KMS-11 (cell line): ENCODE measurements at regions not wholly inside any gene's neighbourhood (a gene's known extent, or its start where the extent isn't known, plus 50 kb on each side); places are given as distances from the start of the nearest gene placed in this dataset.

Experiments used
- H2AFZ ChIP-seq: fragments of 200-600 bp; sonication (generic); 2 replicates; pipeline ENCODE4 v1.6.1; 2016; ENCODE audit warnings: antibody characterized with exemption, mixed run types, low read depth
- H3K27ac ChIP-seq: fragments of 200-600 bp; sonication (generic); 2 replicates; pipeline ENCODE4 v1.6.1; 2016; ENCODE audit warnings: mild to moderate bottlenecking, mixed run types
- H3K27me3 ChIP-seq: fragments of 200-600 bp; sonication (generic); 2 replicates; pipeline ENCODE4 v1.6.1; 2017; ENCODE audit warnings: mild to moderate bottlenecking, low read depth, mixed run types, moderate library complexity; ENCODE audit not compliant: insufficient read depth
- H3K36me3 ChIP-seq: fragments of 200-600 bp; sonication (generic); 2 replicates; pipeline ENCODE4 v1.6.1; 2017; ENCODE audit warnings: mild to moderate bottlenecking, mixed run types; ENCODE audit not compliant: insufficient read depth
- H3K4me1 ChIP-seq: fragments of 200-600 bp; sonication (generic); 2 replicates; pipeline ENCODE4 v1.6.1; 2016; ENCODE audit warnings: mild to moderate bottlenecking, low read depth, mixed run types; ENCODE audit not compliant: poor library complexity, severe bottlenecking
- H3K4me2 ChIP-seq: fragments of 200-600 bp; sonication (generic); 2 replicates; pipeline ENCODE4 v1.7.0; 2016; ENCODE audit warnings: mild to moderate bottlenecking, mixed run types
- H3K4me3 ChIP-seq: fragments of 200-600 bp; sonication (generic); IDR thresholded peaks from 2 replicates; pipeline ENCODE4 v1.6.1; 2017; ENCODE audit warnings: low read depth, low read length, mixed read lengths; ENCODE audit not compliant: insufficient read depth
- H3K79me2 ChIP-seq: fragments of 200-600 bp; sonication (generic); 2 replicates; pipeline ENCODE4 v1.6.1; 2016; ENCODE audit warnings: low read depth, mixed run types; ENCODE audit not compliant: insufficient read depth
- H3K9ac ChIP-seq: fragments of 200-600 bp; sonication (generic); 2 replicates; pipeline ENCODE4 v1.6.1; 2016; ENCODE audit warnings: mild to moderate bottlenecking, mixed run types
- H4K20me1 ChIP-seq: fragments of 200-600 bp; sonication (generic); 2 replicates; pipeline ENCODE4 v1.6.1; 2016; ENCODE audit warnings: mild to moderate bottlenecking, mixed run types; ENCODE audit not compliant: insufficient read depth
- TF ChIP-seq, protein P1 (sequence below): fragments of 200-600 bp; sonication (generic); conservative IDR thresholded peaks from 2 replicates; pipeline ENCODE4 v1.6.1; 2017; ENCODE audit warnings: low read depth, mild to moderate bottlenecking, antibody characterized with exemption, low read length, moderate library complexity, mixed read lengths

DNA sequence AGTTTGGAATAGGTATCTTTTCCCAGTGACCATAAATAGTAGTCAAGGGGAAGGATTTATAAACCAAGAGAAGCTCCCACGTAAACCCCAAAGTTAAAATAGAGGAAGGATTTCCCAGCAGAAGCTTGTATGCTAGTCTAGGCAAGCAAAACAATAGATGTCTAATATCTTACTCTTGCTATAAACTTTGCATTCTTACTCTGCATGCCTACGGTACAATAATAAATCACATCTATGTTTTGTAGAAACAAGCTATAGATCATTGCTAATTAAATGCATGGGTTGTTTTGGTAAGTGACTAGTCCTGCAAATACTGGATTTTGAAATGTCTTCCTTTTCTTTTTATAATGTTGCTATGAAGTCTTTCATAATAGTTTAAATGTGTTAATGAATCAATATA is 585.5 kb downstream of the INHBA start:
- H4K20me1 ChIP-seq = no peaks in the 10 kb centered on the region
- H3K27ac ChIP-seq = no peak overlapping the region
- H3K79me2 ChIP-seq = no peaks in the 10 kb centered on the region
- H3K36me3 ChIP-seq = no peaks in the 10 kb centered on the region
- H3K4me2 ChIP-seq = no peak overlapping the region
- TF ChIP-seq, protein P1, sequence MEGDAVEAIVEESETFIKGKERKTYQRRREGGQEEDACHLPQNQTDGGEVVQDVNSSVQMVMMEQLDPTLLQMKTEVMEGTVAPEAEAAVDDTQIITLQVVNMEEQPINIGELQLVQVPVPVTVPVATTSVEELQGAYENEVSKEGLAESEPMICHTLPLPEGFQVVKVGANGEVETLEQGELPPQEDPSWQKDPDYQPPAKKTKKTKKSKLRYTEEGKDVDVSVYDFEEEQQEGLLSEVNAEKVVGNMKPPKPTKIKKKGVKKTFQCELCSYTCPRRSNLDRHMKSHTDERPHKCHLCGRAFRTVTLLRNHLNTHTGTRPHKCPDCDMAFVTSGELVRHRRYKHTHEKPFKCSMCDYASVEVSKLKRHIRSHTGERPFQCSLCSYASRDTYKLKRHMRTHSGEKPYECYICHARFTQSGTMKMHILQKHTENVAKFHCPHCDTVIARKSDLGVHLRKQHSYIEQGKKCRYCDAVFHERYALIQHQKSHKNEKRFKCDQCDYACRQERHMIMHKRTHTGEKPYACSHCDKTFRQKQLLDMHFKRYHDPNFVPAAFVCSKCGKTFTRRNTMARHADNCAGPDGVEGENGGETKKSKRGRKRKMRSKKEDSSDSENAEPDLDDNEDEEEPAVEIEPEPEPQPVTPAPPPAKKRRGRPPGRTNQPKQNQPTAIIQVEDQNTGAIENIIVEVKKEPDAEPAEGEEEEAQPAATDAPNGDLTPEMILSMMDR = no peak
- H3K4me1 ChIP-seq = no peaks in the 10 kb centered on the region
- H2AFZ ChIP-seq = no peak overlapping the region
- H3K4me3 ChIP-seq = no peak overlapping the region
- H3K9ac ChIP-seq = no peak overlapping the region
- no peaks in the 10 kb centered on the region for H3K27me3 ChIP-seq

DNA sequence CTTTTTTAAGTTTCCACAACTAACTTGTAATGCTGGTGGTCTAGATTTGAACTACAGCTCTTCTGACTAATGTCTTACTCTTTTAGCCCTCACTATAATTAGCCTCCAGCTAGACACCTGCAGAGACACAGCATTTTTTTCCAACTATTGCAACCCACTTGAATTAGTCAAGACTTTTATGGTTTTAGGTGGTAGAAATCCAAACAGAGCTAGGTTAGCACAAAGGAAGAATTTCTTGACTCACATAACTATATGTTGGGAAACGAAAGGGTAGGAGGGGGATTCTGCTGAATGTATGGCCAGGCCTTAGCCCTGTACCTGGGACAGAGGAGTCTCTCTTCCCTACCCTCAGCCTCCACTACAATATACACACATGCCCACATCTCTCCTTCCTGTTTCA is 586.1 kb downstream of the INHBA start:
- no peak overlapping the region for H2AFZ ChIP-seq
- TF ChIP-seq, protein P1 = no peak
- H3K79me2 ChIP-seq = no peaks in the 10 kb centered on the region
- H3K27ac ChIP-seq = no peak overlapping the region
- no peaks in the 10 kb centered on the region for H3K27me3 ChIP-seq
- no peak overlapping the region for H3K9ac ChIP-seq
- H3K36me3 ChIP-seq = no peaks in the 10 kb centered on the region
- no peak overlapping the region for H3K4me3 ChIP-seq
- H3K4me1 ChIP-seq = no peaks in the 10 kb centered on the region
- no peaks in the 10 kb centered on the region for H4K20me1 ChIP-seq
- no peak overlapping the region for H3K4me2 ChIP-seq

DNA sequence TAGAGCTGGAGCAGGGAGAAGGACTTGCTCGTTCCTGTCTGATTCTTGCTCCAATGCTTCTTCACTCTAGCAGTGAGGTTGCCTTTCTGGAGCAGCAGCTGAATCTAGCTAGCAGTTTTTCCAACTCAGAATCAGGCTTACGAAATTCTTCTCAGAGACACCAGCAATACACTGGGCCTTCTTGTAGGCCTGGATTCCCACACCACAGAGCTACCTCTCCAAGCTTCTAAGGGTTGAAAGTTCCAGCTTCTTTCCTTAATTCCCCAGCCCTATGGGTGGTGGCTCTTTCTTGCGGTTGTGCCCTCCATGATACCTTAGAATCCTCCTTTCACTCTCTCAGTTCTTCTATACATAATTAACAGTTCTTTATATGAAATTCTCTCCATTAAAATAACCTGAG is 586.6 kb downstream of the INHBA start:
- Histone ChIP-seq H3K4me1 (no peaks in the 10 kb centered on the region), H3K27me3 (no peaks in the 10 kb centered on the region), H3K36me3 (no peaks in the 10 kb centered on the region), H2AFZ (no peak overlapping the region), H3K4me2 (no peak overlapping the region), H4K20me1 (no peaks in the 10 kb centered on the region), H3K4me3 (no peak overlapping the region), H3K9ac (no peak overlapping the region), H3K27ac (no peak overlapping the region), H3K79me2 (no peaks in the 10 kb centered on the region)
- TF ChIP-seq, protein P1 = no peak

DNA sequence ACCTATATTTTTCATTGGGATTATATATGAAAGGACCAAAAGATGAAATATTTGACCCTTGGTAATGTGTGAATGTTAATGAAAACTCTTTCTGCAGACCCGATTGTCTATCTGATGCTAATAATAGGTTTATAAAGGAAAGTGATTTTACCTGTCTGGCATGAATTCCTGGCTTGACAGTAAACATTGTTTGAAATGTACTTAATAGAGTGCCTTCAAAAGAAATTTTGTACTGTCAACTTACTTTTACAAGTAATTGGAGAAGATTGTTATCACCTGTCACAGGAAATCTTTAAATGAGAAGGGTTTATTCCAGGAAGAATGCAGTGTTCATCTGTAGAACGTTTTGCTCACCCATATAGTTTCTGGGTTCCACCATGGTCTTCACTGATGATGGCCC is 588.2 kb downstream of the INHBA start:
- H3K27ac ChIP-seq = no peak overlapping the region
- H3K4me2 ChIP-seq = no peak overlapping the region
- no peak overlapping the region for H3K9ac ChIP-seq
- no peaks in the 10 kb centered on the region for H4K20me1 ChIP-seq
- TF ChIP-seq, protein P1 = no peak
- no peak overlapping the region for H3K4me3 ChIP-seq
- no peaks in the 10 kb centered on the region for H3K36me3 ChIP-seq
- no peaks in the 10 kb centered on the region for H3K4me1 ChIP-seq
- H3K27me3 ChIP-seq = no peaks in the 10 kb centered on the region
- no peaks in the 10 kb centered on the region for H3K79me2 ChIP-seq
- H2AFZ ChIP-seq = no peak overlapping the region

DNA sequence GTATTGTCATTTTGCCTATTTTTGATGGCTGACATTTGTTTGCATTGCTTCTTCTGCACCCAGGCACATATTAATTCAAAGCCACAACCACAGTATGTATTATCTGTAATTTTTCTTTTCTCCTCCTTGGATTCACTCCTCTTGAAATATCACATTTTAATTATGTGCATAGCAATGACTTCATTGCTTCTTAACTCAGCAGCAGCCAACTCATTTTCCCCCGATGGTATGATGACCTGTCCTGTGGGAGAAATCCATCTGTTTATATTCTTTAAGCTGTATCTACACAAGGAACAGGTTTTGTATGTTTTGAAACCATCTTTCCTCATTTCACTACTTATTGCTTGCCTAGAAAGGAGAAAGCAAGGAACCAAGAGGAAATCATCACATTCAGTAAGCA is 588.8 kb downstream of the INHBA start:
- no peak overlapping the region for H3K27ac ChIP-seq
- no peaks in the 10 kb centered on the region for H3K79me2 ChIP-seq
- H2AFZ ChIP-seq = no peak overlapping the region
- H3K36me3 ChIP-seq = no peaks in the 10 kb centered on the region
- H3K9ac ChIP-seq = no peak overlapping the region
- H3K4me1 ChIP-seq = no peaks in the 10 kb centered on the region
- H3K4me2 ChIP-seq = no peak overlapping the region
- H4K20me1 ChIP-seq = no peaks in the 10 kb centered on the region
- no peaks in the 10 kb centered on the region for H3K27me3 ChIP-seq
- H3K4me3 ChIP-seq = no peak overlapping the region
- TF ChIP-seq, protein P1 = no peak
